NCI-H1930 (cell line): ENCODE measurements at regions not wholly inside any gene's neighbourhood (a gene's known extent, or its start where the extent isn't known, plus 50 kb on each side); places are given as distances from the start of the nearest gene placed in this dataset.

Experiments
- DNase-seq, 2 experiments: peaks; one replicate each; lab custom pipeline; 2025; lab: John Stamatoyannopoulos, UW

- no peak for DNase-seq
These were observed 362.4 kb upstream of the ZNF385D start for GRCh38 chr3:22113453-22113852.

GRCh38 chr3:22115581-22115980 lies 364.6 kb upstream of the ZNF385D start:
- no peak for DNase-seq

GRCh38 chr3:22117091-22117490 lies 366.1 kb upstream of the ZNF385D start:
- DNase-seq, result no peak

GRCh38 chr3:22117751-22118346 lies 366.8 kb upstream of the ZNF385D start:
- DNase-seq, result peak in 1 of 2 experiments; percentile 15

- DNase-seq, result no peak
These were observed 367.5 kb upstream of the ZNF385D start for GRCh38 chr3:22118542-22118941.

GRCh38 chr3:22121068-22121701 lies 370.2 kb upstream of the ZNF385D start:
- DNase-seq, result no peak

- no peak for DNase-seq
These were observed 371.6 kb upstream of the ZNF385D start for GRCh38 chr3:22122567-22122966.

GRCh38 chr3:22129101-22129500 lies 378.1 kb upstream of the ZNF385D start:
- DNase-seq, result no peak

GRCh38 chr3:22141769-22142168 lies 390.8 kb upstream of the ZNF385D start:
- DNase-seq, result no peak

GRCh38 chr3:22147161-22147560 lies 396.2 kb upstream of the ZNF385D start:
- DNase-seq, result no peak

- no peak for DNase-seq
These were observed 405.9 kb upstream of the ZNF385D start for GRCh38 chr3:22156868-22157267.

- DNase-seq, result no peak
These were observed 406.8 kb upstream of the ZNF385D start for GRCh38 chr3:22157848-22158247.

GRCh38 chr3:22159004-22159695 lies 408.1 kb upstream of the ZNF385D start:
- DNase-seq, result no peak

- DNase-seq, result no peak
These were observed 410.3 kb upstream of the ZNF385D start for GRCh38 chr3:22161315-22161714.

- DNase-seq, result no peak
These were observed 419.4 kb upstream of the ZNF385D start for GRCh38 chr3:22170370-22170769.

GRCh38 chr3:22172964-22173363 lies 422.0 kb upstream of the ZNF385D start:
- no peak for DNase-seq

- DNase-seq, result no peak
These were observed 424.9 kb upstream of the ZNF385D start for GRCh38 chr3:22175947-22176346.

- DNase-seq, result no peak
These were observed 425.9 kb upstream of the ZNF385D start for GRCh38 chr3:22176911-22177310.

- DNase-seq, result no peak
These were observed 438.6 kb upstream of the ZNF385D start for GRCh38 chr3:22189616-22190015.

- no peak for DNase-seq
These were observed 448.1 kb upstream of the ZNF385D start for GRCh38 chr3:22199095-22199494.

GRCh38 chr3:22208844-22209243 lies 457.8 kb upstream of the ZNF385D start:
- DNase-seq, result no peak

- DNase-seq, result no peak
These were observed 458.6 kb upstream of the ZNF385D start for GRCh38 chr3:22209578-22209977.

GRCh38 chr3:22210693-22211092 lies 459.7 kb upstream of the ZNF385D start:
- DNase-seq, result no peak
